Neural progenitor cell (in vitro differentiated cells): ENCODE measurements at regions not wholly inside any gene's neighbourhood (a gene's known extent, or its start where the extent isn't known, plus 50 kb on each side); places are given as distances from the start of the nearest gene placed in this dataset.
"Not testable (repeated sequence)": the region's sequence is repeated elsewhere in the genome, so short reads cannot be mapped to it uniquely, and the experiment has no call there.

Source experiments
- DNase-seq: peaks from one replicate; pipeline ENCODE4 v3.0.0-alpha.2; 2016; ENCODE audit warnings: low spot score
- H2AFZ ChIP-seq: fragments of 200-600 bp; sonication (generic); replicated peaks from 2 replicates; pipeline ENCODE4 v1.6.1; 2016; ENCODE audit warnings: antibody characterized with exemption
- H3F3A ChIP-seq: fragments of 200-600 bp; sonication (generic); 2 replicates; pipeline ENCODE4 v1.6.1; 2016; ENCODE audit warnings: antibody characterized with exemption, low read depth
- H3K27ac ChIP-seq: fragments of 200-600 bp; sonication (generic); 2 replicates; pipeline ENCODE4 v1.5.1; 2016; ENCODE audit warnings: mild to moderate bottlenecking
- H3K27me3 ChIP-seq: fragments of 200-600 bp; sonication (generic); 2 replicates; pipeline ENCODE4 v1.6.1; 2016; ENCODE audit warnings: mild to moderate bottlenecking, moderate library complexity
- H3K36me3 ChIP-seq: fragments of 200-600 bp; sonication (generic); 2 replicates; pipeline ENCODE4 v1.5.1; 2016
- H3K4me1 ChIP-seq: fragments of 200-600 bp; sonication (generic); 2 replicates; pipeline ENCODE4 v1.6.1; 2016; ENCODE audit warnings: mixed run types
- H3K4me2 ChIP-seq: fragments of 200-600 bp; sonication (generic); 2 replicates; pipeline ENCODE4 v1.6.1; 2016
- H3K4me3 ChIP-seq: fragments of 200-600 bp; sonication (generic); 2 replicates; pipeline ENCODE4 v1.5.1; 2016
- H3K79me2 ChIP-seq: fragments of 200-600 bp; sonication (generic); 2 replicates; pipeline ENCODE4 v1.6.1; 2016; ENCODE audit warnings: low read depth
- H3K9ac ChIP-seq: fragments of 200-600 bp; sonication (generic); 2 replicates; pipeline ENCODE4 v1.6.1; 2016
- H3K9me3 ChIP-seq: fragments of 200-600 bp; sonication (generic); 2 replicates; pipeline ENCODE4 v1.5.1; 2016; ENCODE audit warnings: low read depth
- H4K20me1 ChIP-seq: fragments of 200-600 bp; sonication (generic); 2 replicates; pipeline ENCODE4 v1.6.1; 2016; ENCODE audit warnings: low read depth
- H3K27ac Mint-ChIP-seq: 3 replicates; pipeline ENCODE4 v1.8.0; 2021; ENCODE audit warnings: mixed read lengths
- H3K27me3 Mint-ChIP-seq: 2 replicates; pipeline ENCODE4 v1.8.0; 2022; ENCODE audit warnings: low read depth, mild to moderate bottlenecking, inconsistent platforms, moderate library complexity, mixed read lengths; ENCODE audit not compliant: insufficient read depth
- H3K36me3 Mint-ChIP-seq: 3 replicates; pipeline ENCODE4 v1.8.0; 2021; ENCODE audit warnings: mixed read lengths
- H3K4me1 Mint-ChIP-seq: 3 replicates; pipeline ENCODE4 v1.8.0; 2021; ENCODE audit warnings: mixed read lengths
- H3K4me3 Mint-ChIP-seq: 3 replicates; pipeline ENCODE4 v1.8.0; 2021; ENCODE audit warnings: mild to moderate bottlenecking, moderate library complexity, mixed read lengths
- H3K9me3 Mint-ChIP-seq: 3 replicates; pipeline ENCODE4 v1.8.0; 2020; ENCODE audit warnings: mixed read lengths
- CTCF ChIP-seq: fragments of 200-600 bp; sonication (generic); IDR thresholded peaks from 2 replicates; pipeline ENCODE4 v1.5.1; 2017; ENCODE audit warnings: antibody characterized with exemption, mild to moderate bottlenecking
- EZH2 ChIP-seq: fragments of 200-600 bp; sonication (generic); IDR thresholded peaks from 2 replicates; pipeline ENCODE4 v1.6.1; 2017; ENCODE audit warnings: antibody characterized with exemption, mild to moderate bottlenecking, moderate library complexity
- EZH2phosphoT487 ChIP-seq: fragments of 200-600 bp; sonication (generic); IDR thresholded peaks from 2 replicates; pipeline ENCODE4 v1.6.1; 2017; ENCODE audit warnings: antibody characterized with exemption

GRCh38 chrX:96204928-96205327 is 479.7 kb upstream of the DIAPH2 start:
- Mint-ChIP-seq H3K4me3 (no peak overlapping the region), H3K4me1 (no peaks in the 10 kb centered on the region), H3K27ac (no peak overlapping the region), H3K36me3 (no peaks in the 10 kb centered on the region), H3K9me3 (peaks cover 2% of the 10 kb centered on the region), H3K27me3 (peaks cover 5% of the 10 kb centered on the region)
- no peak overlapping the region for H2AFZ ChIP-seq
- DNase-seq, result no peak
- H3K4me1 ChIP-seq, result no peaks in the 10 kb centered on the region
- no peak overlapping the region for H3K4me3 ChIP-seq
- H3F3A ChIP-seq, result no peaks in the 10 kb centered on the region
- H3K27ac ChIP-seq, result no peak overlapping the region
- H3K27me3 ChIP-seq, result no peaks in the 10 kb centered on the region
- TF ChIP-seq EZH2phosphoT487 (no peak), CTCF (no peak), EZH2 (no peak)
- H4K20me1 ChIP-seq, result no peaks in the 10 kb centered on the region
- no peaks in the 10 kb centered on the region for H3K79me2 ChIP-seq
- H3K9ac ChIP-seq, result no peak overlapping the region
- no peaks in the 10 kb centered on the region for H3K9me3 ChIP-seq
- no peak overlapping the region for H3K4me2 ChIP-seq
- H3K36me3 ChIP-seq, result no peaks in the 10 kb centered on the region

DNA sequence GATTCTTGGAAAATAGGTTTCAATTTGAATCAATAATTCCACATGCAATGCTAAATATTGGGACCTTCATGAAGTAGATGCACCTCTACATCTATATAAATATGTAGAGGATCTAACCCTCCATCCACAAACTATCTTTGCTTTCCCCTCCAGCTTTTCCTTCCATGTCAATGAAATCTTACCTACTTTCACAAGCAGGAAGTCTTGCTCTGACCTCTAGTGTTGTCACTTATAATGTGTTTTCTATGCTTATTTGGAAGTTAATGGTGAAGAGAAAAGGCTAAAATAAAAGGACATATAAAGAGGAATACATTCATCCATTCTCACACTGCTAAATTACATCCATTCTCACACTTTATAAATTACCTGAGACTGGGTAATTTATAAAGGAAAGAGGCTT is 472.7 kb upstream of the DIAPH2 start:
- Histone ChIP-seq H3K79me2 (no peaks in the 10 kb centered on the region), H3K9ac (no peak overlapping the region), H3K27ac (no peak overlapping the region), H2AFZ (no peak overlapping the region), H3K36me3 (no peaks in the 10 kb centered on the region), H3K27me3 (no peaks in the 10 kb centered on the region), H3K9me3 (peaks cover 3% of the 10 kb centered on the region), H3K4me1 (no peaks in the 10 kb centered on the region), H3K4me2 (no peak overlapping the region), H3F3A (no peaks in the 10 kb centered on the region), H3K4me3 (no peak overlapping the region), H4K20me1 (no peaks in the 10 kb centered on the region)
- H3K4me3 Mint-ChIP-seq, result no peak overlapping the region
- H3K9me3 Mint-ChIP-seq, result peaks cover 15% of the 10 kb centered on the region
- TF ChIP-seq EZH2 (no peak), CTCF (no peak), EZH2phosphoT487 (no peak)
- DNase-seq, result no peak
- H3K36me3 Mint-ChIP-seq, result no peaks in the 10 kb centered on the region
- peaks cover 2% of the 10 kb centered on the region for H3K27me3 Mint-ChIP-seq
- no peak overlapping the region for H3K27ac Mint-ChIP-seq
- no peaks in the 10 kb centered on the region for H3K4me1 Mint-ChIP-seq

DNA sequence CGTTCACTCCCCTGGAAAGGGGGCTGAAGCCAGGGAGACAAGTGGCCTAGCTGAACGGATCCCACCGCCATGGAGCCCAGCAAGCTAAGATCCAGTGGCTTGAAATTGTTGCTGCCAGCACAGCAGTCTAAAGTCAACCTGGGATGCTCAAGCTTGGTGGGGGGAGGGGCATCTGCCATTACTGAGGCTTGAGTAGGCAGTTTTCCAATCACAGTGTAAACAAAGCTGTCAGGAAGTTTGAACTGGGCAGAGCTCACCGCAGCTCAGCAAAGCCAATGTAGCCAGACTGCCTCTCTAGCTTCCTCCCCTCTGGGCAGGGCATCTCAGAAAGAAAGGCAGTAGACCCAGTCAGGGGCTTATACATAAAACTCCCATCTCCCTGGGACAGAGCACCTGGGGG is 470.0 kb upstream of the DIAPH2 start:
- H3K4me1 ChIP-seq, H3K79me2 ChIP-seq, H3K36me3 ChIP-seq, H3K27ac Mint-ChIP-seq, H3K4me2 ChIP-seq, H3K4me1 Mint-ChIP-seq, H3K36me3 Mint-ChIP-seq, H3K27me3 ChIP-seq, H3F3A ChIP-seq, H3K4me3 Mint-ChIP-seq, H3K9me3 ChIP-seq, H3K9ac ChIP-seq, H4K20me1 ChIP-seq, DNase-seq, H3K27ac ChIP-seq, H3K27me3 Mint-ChIP-seq, H2AFZ ChIP-seq, H3K4me3 ChIP-seq: not testable (repeated sequence)
- H3K9me3 Mint-ChIP-seq, result peaks cover 18% of the 10 kb centered on the region

DNA sequence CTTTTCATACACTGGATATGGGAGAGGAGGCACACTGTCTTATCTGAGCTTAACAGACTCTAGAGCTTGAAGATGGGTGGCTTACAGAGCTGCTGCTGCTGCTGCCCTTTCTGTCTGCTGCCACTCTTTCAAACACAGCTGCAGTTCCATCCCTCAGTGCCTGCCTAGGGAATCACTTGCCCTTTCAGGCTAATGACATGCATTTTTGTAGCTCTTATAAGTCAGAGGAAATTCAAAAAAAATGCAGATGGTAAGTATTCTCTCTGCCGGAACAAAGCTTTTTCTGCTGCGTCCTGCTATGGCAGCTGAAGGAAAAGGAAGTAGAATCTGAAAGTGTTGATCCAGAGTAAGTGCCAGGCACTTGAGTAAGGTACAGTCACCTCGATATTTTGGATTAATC is 460.4 kb upstream of the DIAPH2 start:
- Histone ChIP-seq H3K27me3 (no peaks in the 10 kb centered on the region), H3K79me2 (no peaks in the 10 kb centered on the region), H3K9ac (no peak overlapping the region), H3K36me3 (no peaks in the 10 kb centered on the region), H4K20me1 (no peaks in the 10 kb centered on the region), H3F3A (no peaks in the 10 kb centered on the region), H3K4me3 (no peak overlapping the region), H3K27ac (no peak overlapping the region), H3K4me2 (peak overlapping the region; percentile 3), H3K4me1 (peaks cover 11% of the 10 kb centered on the region), H2AFZ (no peak overlapping the region), H3K9me3 (no peaks in the 10 kb centered on the region)
- Mint-ChIP-seq H3K27me3 (no peaks in the 10 kb centered on the region), H3K9me3 (peaks cover 5% of the 10 kb centered on the region), H3K4me1 (peaks cover 6% of the 10 kb centered on the region), H3K27ac (no peak overlapping the region), H3K4me3 (no peak overlapping the region), H3K36me3 (no peaks in the 10 kb centered on the region)
- TF ChIP-seq EZH2 (no peak), EZH2phosphoT487 (no peak), CTCF (no peak)
- DNase-seq, result peak; percentile 23
